IMR-90 (cell line): ENCODE measurements at regions not wholly inside any gene's neighbourhood (a gene's known extent, or its start where the extent isn't known, plus 50 kb on each side); places are given as distances from the start of the nearest gene placed in this dataset.

Source experiments
- ATAC-seq: fragments of 200-7000 bp; cut with Tn5 transposase; 2 replicates; pipeline ENCODE4 v1.9.1; 2020; ENCODE audit warnings: low read depth, mild to moderate bottlenecking, moderate library complexity
- BruUV-seq: library from RNA; stranded (reverse); fragments of 400-500 nt; replicated peaks from 2 replicates; lab custom pipeline; 2021; lab: Mats Ljungman, UMichigan
- CTCF ChIA-PET: fragments of 300-600 bp; formaldehyde crosslinking; extraction: SDS; loops from one replicate; lab custom pipeline; 2021; ENCODE audit warnings: antibody characterized with exemption; lab: Yijun Ruan, JAX
- POLR2A ChIA-PET: fragments of 300-600 bp; sonication (Branson Sonifier 250); formaldehyde crosslinking; loops from one replicate; lab custom pipeline; 2022; ENCODE audit warnings: antibody characterized with exemption; ENCODE audit not compliant: unreplicated experiment; lab: Charles Lee
- DNase-seq: peaks from one replicate; pipeline ENCODE4 v3.0.0; 2013
- H2AFZ ChIP-seq: replicated peaks from 2 replicates; pipeline ENCODE3; 2013; ENCODE audit warnings: low read length, mild to moderate bottlenecking; ENCODE audit not compliant: poor library complexity
- H2AK5ac ChIP-seq: 2 replicates; pipeline ENCODE4 v1.6.1; 2013; ENCODE audit warnings: low read depth, low read length, inconsistent platforms
- H2AK9ac ChIP-seq: replicated peaks from 2 replicates; pipeline ENCODE3; 2013; ENCODE audit warnings: mild to moderate bottlenecking, low read depth, low read length, moderate library complexity; ENCODE audit not compliant: poor library complexity
- H2BK120ac ChIP-seq: 2 replicates; pipeline ENCODE4 v1.6.1; 2013; ENCODE audit warnings: low read depth, low read length, inconsistent platforms
- H2BK15ac ChIP-seq: 3 replicates; pipeline ENCODE4 v1.6.1; 2013; ENCODE audit warnings: low read depth, low read length, inconsistent platforms
- H2BK20ac ChIP-seq: 2 replicates; pipeline ENCODE4 v1.6.1; 2013; ENCODE audit warnings: low read depth, mild to moderate bottlenecking, inconsistent platforms, low read length, moderate library complexity
- H2BK5ac ChIP-seq: 2 replicates; pipeline ENCODE4 v1.6.1; 2013; ENCODE audit warnings: mild to moderate bottlenecking, low read depth, low read length, inconsistent platforms; ENCODE audit not compliant: poor library complexity, severe bottlenecking
- H3K14ac ChIP-seq: replicated peaks from 2 replicates; pipeline ENCODE4 v1.6.1; 2013; ENCODE audit warnings: low read depth, low read length, inconsistent platforms
- H3K18ac ChIP-seq: 2 replicates; pipeline ENCODE4 v1.6.1; 2013; ENCODE audit warnings: low read depth, low read length, control low read depth
- H3K23ac ChIP-seq: 2 replicates; pipeline ENCODE4 v1.6.1; 2013; ENCODE audit warnings: low read depth, low read length, inconsistent platforms
- H3K27ac ChIP-seq: 2 replicates; pipeline ENCODE4 v1.5.1; 2013; ENCODE audit warnings: mild to moderate bottlenecking, control low read depth, low read length; ENCODE audit not compliant: insufficient read depth
- H3K27me3 ChIP-seq: 2 replicates; pipeline ENCODE4 v1.6.1; 2013; ENCODE audit warnings: low read length; ENCODE audit not compliant: control insufficient read depth, insufficient read depth
- H3K36me3 ChIP-seq: 2 replicates; pipeline ENCODE4 v1.6.1; 2013; ENCODE audit warnings: low read length, mixed read lengths; ENCODE audit not compliant: control insufficient read depth, insufficient read depth
- H3K4ac ChIP-seq: 2 replicates; pipeline ENCODE4 v1.6.1; 2013; ENCODE audit warnings: low read depth, low read length, inconsistent platforms
- H3K4me1 ChIP-seq: 2 replicates; pipeline ENCODE4 v1.6.1; 2013; ENCODE audit warnings: low read length, mixed read lengths; ENCODE audit not compliant: control insufficient read depth, insufficient read depth
- H3K4me2 ChIP-seq: 2 replicates; pipeline ENCODE4 v1.6.1; 2013; ENCODE audit warnings: low read depth, mild to moderate bottlenecking, control low read depth, low read length, moderate library complexity
- H3K4me3 ChIP-seq: 2 replicates; pipeline ENCODE4 v1.5.1; 2013; ENCODE audit warnings: low read depth, mild to moderate bottlenecking, control low read depth, low read length, moderate library complexity; ENCODE audit not compliant: insufficient read depth
- H3K56ac ChIP-seq: 2 replicates; pipeline ENCODE4 v1.6.1; 2013; ENCODE audit warnings: low read length, inconsistent platforms; ENCODE audit not compliant: insufficient read depth; ENCODE audit errors: extremely low read depth
- H3K79me1 ChIP-seq, 2 experiments: 2 replicates each; pipeline ENCODE4 v1.6.1; 2013; ENCODE audit warnings: low read length in 2 of 2, inconsistent platforms in 1 of 2, low read depth in 1 of 2
- H3K9ac ChIP-seq: 2 replicates; pipeline ENCODE4 v1.6.1; 2013; ENCODE audit warnings: low read depth, low read length, control low read depth
- H3K9me1 ChIP-seq: 2 replicates; pipeline ENCODE4 v1.6.1; 2013; ENCODE audit warnings: low read length, inconsistent platforms; ENCODE audit not compliant: insufficient read depth
- H3K9me3 ChIP-seq: 2 replicates; pipeline ENCODE4 v1.6.1; 2013; ENCODE audit warnings: low read length; ENCODE audit not compliant: control insufficient read depth, insufficient read depth
- H4K20me1 ChIP-seq: 2 replicates; pipeline ENCODE4 v1.6.1; 2013; ENCODE audit warnings: low read length, inconsistent platforms; ENCODE audit not compliant: insufficient read depth
- H4K5ac ChIP-seq: 2 replicates; pipeline ENCODE4 v1.6.1; 2013; ENCODE audit warnings: mild to moderate bottlenecking, low read depth, low read length, control low read depth
- H4K8ac ChIP-seq, 2 experiments: 2 replicates each; pipeline ENCODE4 v1.6.1; 2013; ENCODE audit warnings: low read depth in 2 of 2, low read length in 2 of 2, control low read depth in 1 of 2, inconsistent platforms in 1 of 2
- H4K91ac ChIP-seq: 2 replicates; pipeline ENCODE4 v1.6.1; 2013; ENCODE audit warnings: low read depth, low read length, inconsistent platforms; ENCODE audit not compliant: insufficient read depth
- MAFK ChIP-seq: IDR thresholded peaks from 2 replicates; pipeline ENCODE4 v1.6.1; 2012; ENCODE audit warnings: low read depth, low read length, improper control_type of control experiment
- MAZ ChIP-seq: IDR thresholded peaks from 2 replicates; pipeline ENCODE4 v1.6.1; 2012; ENCODE audit warnings: low read depth, mild to moderate bottlenecking, low read length, improper control_type of control experiment, moderate library complexity, borderline replicate concordance
- SMC3 ChIP-seq: fragments of 150-350 bp; IDR thresholded peaks from 2 replicates; pipeline ENCODE4 v1.6.1; 2016; ENCODE audit warnings: low read depth, mild to moderate bottlenecking, antibody characterized with exemption, low read length, moderate library complexity
- WGBS, 2 experiments: methylation state at CpG; one replicate each; pipeline versions ENCODE4 v1.1.5 to v1.1.7; 2013; ENCODE audit warnings: missing lambda C conversion rate in 2 of 2; ENCODE audit not compliant: insufficient read length in 1 of 2; ENCODE audit errors: extremely low coverage in 2 of 2; 5-methylcytosine and 5-hydroxymethylcytosine counted together
- dilution Hi-C: fragments of 300-500 bp; cut with HindIII; formaldehyde crosslinking; loops from one replicate; pipeline ENCODE4 v1.14.3; 2018; ENCODE audit warnings: low sequenced_read_pairs; ENCODE audit not compliant: unreplicated experiment
- in situ Hi-C: fragments of 300-500 bp; cut with MboI; formaldehyde crosslinking; loops from 3 replicates; pipeline ENCODE4 v1.14.3; 2019; ENCODE audit warnings: low sequenced_read_pairs, inconsistent platforms, mixed read lengths
- intact Hi-C: fragments of 100-400 bp; cut with micrococcal nuclease; formaldehyde crosslinking; loops from 2 replicates; pipeline ENCODE4 v1.10.0; 2022
- TF ChIP-seq, protein P1 (sequence below): conservative IDR thresholded peaks from 2 replicates; pipeline ENCODE4 v1.5.1; 2012; ENCODE audit warnings: mild to moderate bottlenecking, low read depth, low read length, improper control_type of control experiment

DNA sequence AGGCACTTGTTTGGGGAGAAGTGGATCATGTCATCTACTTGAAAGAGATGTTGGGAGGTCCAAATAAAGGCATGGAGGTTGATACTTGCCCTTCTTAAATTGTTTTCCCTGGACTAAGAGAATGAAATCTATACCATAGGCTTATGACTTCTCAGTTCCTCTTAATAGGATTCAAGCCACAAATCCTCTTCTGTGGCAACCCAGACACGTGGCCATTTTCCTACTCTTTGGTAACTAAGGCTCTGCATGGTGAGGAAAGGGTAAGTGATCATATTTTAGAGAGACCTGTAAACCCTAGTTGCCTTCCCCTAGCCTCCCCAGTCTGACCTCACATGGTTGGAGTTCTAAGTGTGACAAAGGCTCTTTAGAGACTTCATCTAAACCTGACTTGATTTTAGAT is 72.9 kb upstream of the CD44 start:
- H3K56ac ChIP-seq, result no peak overlapping the region

More for the DNA sequence above, 72.9 kb upstream of the CD44 start:
- Histone ChIP-seq H4K20me1 (no peaks in the 10 kb centered on the region), H2AFZ (no peak overlapping the region), H3K4me3 (no peak overlapping the region), H3K14ac (peak overlapping the region; percentile 53), H4K91ac (0 out of 2 replicates have a peak overlapping the region, but pooled peaks have one; percentile 29), H2BK120ac (peak overlapping the region; percentile 57; the same call in 1 of the 2 replicates), H2AK9ac (no peak overlapping the region), H3K9me1 (peaks cover 3% of the 10 kb centered on the region), H2BK15ac (peak overlapping the region; percentile 43; the same call in 1 of the 3 replicates), H4K8ac (0 out of 4 replicates have a peak overlapping the region, but pooled peaks of 1 of the 2 experiments have one; percentile 30), H3K36me3 (no peaks in the 10 kb centered on the region), H2AK5ac (peak overlapping the region; percentile 10; the same call in 1 of the 2 replicates), H3K23ac (peak overlapping the region; percentile 76), H2BK20ac (peak overlapping the region; percentile 85), H2BK5ac (peak overlapping the region; percentile 9), H3K9me3 (peaks cover 3% of the 10 kb centered on the region; the same call in 1 of the 2 replicates), H3K27ac (no peak overlapping the region), H3K4me1 (peaks cover 15% of the 10 kb centered on the region), H3K18ac (peak overlapping the region; percentile 42; the same call in 1 of the 2 replicates), H3K27me3 (no peaks in the 10 kb centered on the region), H4K5ac (0 out of 2 replicates have a peak overlapping the region, but pooled peaks have one; percentile 40), H3K79me1 (no peaks in the 10 kb centered on the region; a peak in 1 of 4 replicates), H3K4ac (peak overlapping the region; percentile 60), H3K9ac (no peak overlapping the region), H3K4me2 (no peak overlapping the region)
- DNase-seq (no peak), ATAC-seq (no peak)
- CTCF ChIA-PET, result no interaction called here
- in situ Hi-C loops (no loop called here), dilution Hi-C loops (no loop called here), intact Hi-C loops (no loop called here)
- WGBS, 2 experiments, result no CpG with 5 or more reads among the region's 1 CpG
- TF ChIP-seq, protein P1, sequence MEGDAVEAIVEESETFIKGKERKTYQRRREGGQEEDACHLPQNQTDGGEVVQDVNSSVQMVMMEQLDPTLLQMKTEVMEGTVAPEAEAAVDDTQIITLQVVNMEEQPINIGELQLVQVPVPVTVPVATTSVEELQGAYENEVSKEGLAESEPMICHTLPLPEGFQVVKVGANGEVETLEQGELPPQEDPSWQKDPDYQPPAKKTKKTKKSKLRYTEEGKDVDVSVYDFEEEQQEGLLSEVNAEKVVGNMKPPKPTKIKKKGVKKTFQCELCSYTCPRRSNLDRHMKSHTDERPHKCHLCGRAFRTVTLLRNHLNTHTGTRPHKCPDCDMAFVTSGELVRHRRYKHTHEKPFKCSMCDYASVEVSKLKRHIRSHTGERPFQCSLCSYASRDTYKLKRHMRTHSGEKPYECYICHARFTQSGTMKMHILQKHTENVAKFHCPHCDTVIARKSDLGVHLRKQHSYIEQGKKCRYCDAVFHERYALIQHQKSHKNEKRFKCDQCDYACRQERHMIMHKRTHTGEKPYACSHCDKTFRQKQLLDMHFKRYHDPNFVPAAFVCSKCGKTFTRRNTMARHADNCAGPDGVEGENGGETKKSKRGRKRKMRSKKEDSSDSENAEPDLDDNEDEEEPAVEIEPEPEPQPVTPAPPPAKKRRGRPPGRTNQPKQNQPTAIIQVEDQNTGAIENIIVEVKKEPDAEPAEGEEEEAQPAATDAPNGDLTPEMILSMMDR, result no peak
- no peak for TF ChIP-seq SMC3
- no peak for TF ChIP-seq MAZ
- TF ChIP-seq MAFK, result no peak
- POLR2A ChIA-PET, result no interaction called here
- BruUV-seq, result no TSS peak
